ENCODE measurements at regions not wholly inside any gene's neighbourhood (a gene's known extent, or its start where the extent isn't known, plus 50 kb on each side); places are given as distances from the start of the nearest gene placed in this dataset.
"Not testable (repeated sequence)": the region's sequence is repeated elsewhere in the genome, so short reads cannot be mapped to it uniquely, and the experiment has no call there.

GRCh38 chr15:26115229-26115943 lies 252.3 kb upstream of the ATP10A start:
- DNase-seq, result no peak

- DNase-seq, result not testable (repeated sequence)
Measured at GRCh38 chr15:26114128-26114527, 251.0 kb upstream of the ATP10A start.

GRCh38 chr15:26113296-26113695 lies 250.2 kb upstream of the ATP10A start:
- no peak for DNase-seq

GRCh38 chr15:26109203-26109602 lies 246.1 kb upstream of the ATP10A start:
- DNase-seq, result no peak

- no peak for DNase-seq
Measured at GRCh38 chr15:26106556-26106955, 243.4 kb upstream of the ATP10A start.

- DNase-seq, result no peak
Measured at GRCh38 chr15:26103002-26103404, 239.9 kb upstream of the ATP10A start.

GRCh38 chr15:26102365-26102764 lies 239.2 kb upstream of the ATP10A start:
- no peak for DNase-seq

- no peak for DNase-seq
Measured at GRCh38 chr15:26101443-26101842, 238.3 kb upstream of the ATP10A start.

- no peak for DNase-seq
Measured at GRCh38 chr15:26098801-26099200, 235.7 kb upstream of the ATP10A start.

- DNase-seq, result no peak
Measured at GRCh38 chr15:26097216-26097615, 234.1 kb upstream of the ATP10A start.

- DNase-seq, result no peak
Measured at GRCh38 chr15:26096581-26096980, 233.5 kb upstream of the ATP10A start.

GRCh38 chr15:26095710-26096330 lies 232.7 kb upstream of the ATP10A start:
- no peak for DNase-seq

- DNase-seq, result no peak
Measured at GRCh38 chr15:26091184-26091583, 228.1 kb upstream of the ATP10A start.

- DNase-seq, result no peak
Measured at GRCh38 chr15:26087881-26088280, 224.8 kb upstream of the ATP10A start.

GRCh38 chr15:26087395-26087794 lies 224.3 kb upstream of the ATP10A start:
- DNase-seq, result no peak

GRCh38 chr15:26084771-26085170 lies 221.6 kb upstream of the ATP10A start:
- DNase-seq, result no peak

GRCh38 chr15:26083896-26084295 lies 220.8 kb upstream of the ATP10A start:
- no peak for DNase-seq

- no peak for DNase-seq
Measured at GRCh38 chr15:26083457-26083856, 220.3 kb upstream of the ATP10A start.

- peak; percentile 95 to 96 for DNase-seq
Measured at GRCh38 chr15:26082221-26083109, 219.3 kb upstream of the ATP10A start.

- DNase-seq, result no peak
Measured at GRCh38 chr15:26081758-26082220, 218.7 kb upstream of the ATP10A start.

GRCh38 chr15:26075770-26076169 lies 212.6 kb upstream of the ATP10A start:
- no peak for DNase-seq

- no peak for DNase-seq
Measured at GRCh38 chr15:26073430-26074333, 210.6 kb upstream of the ATP10A start.
